Ascending aorta (tissue), 2 donors: ENCODE measurements at regions not wholly inside any gene's neighbourhood (a gene's known extent, or its start where the extent isn't known, plus 50 kb on each side); places are given as distances from the start of the nearest gene placed in this dataset.
"Not testable (repeated sequence)": the region's sequence is repeated elsewhere in the genome, so short reads cannot be mapped to it uniquely, and the experiment has no call there.

Experiments used
- DNase-seq, 2 donors: peaks; one replicate each; pipeline ENCODE4 v3.0.0-alpha.2; 2019; ENCODE audit warnings: low spot score in 2 of 2
- H3K27ac ChIP-seq, 2 donors: fragments of 200-600 bp; sonication (generic); one replicate each; pipeline ENCODE4 v1.5.1; 2016 to 2017; ENCODE audit warnings: mild to moderate bottlenecking in 1 of 2
- H3K27me3 ChIP-seq: fragments of 200-600 bp; sonication (generic); one replicate; pipeline ENCODE4 v1.5.1; 2017
- H3K36me3 ChIP-seq, 2 donors: fragments of 200-600 bp; sonication (generic); one replicate each; pipeline ENCODE4 v1.5.1; 2016
- H3K4me1 ChIP-seq, 2 donors: fragments of 200-600 bp; sonication (generic); one replicate each; pipeline ENCODE4 v1.5.1; 2016 to 2017; ENCODE audit warnings: mild to moderate bottlenecking in 1 of 2
- H3K4me3 ChIP-seq, 2 donors: fragments of 200-600 bp; sonication (generic); one replicate each; pipeline ENCODE4 v1.5.1; 2016 to 2017; ENCODE audit warnings: mild to moderate bottlenecking in 1 of 2
- H3K9me3 ChIP-seq, 2 donors: fragments of 200-600 bp; sonication (generic); one replicate each; pipeline ENCODE4 v1.5.1; 2016
- intact Hi-C: fragments of 100-400 bp; cut with DNase I; formaldehyde crosslinking; loops from one replicate; pipeline ENCODE4 v1.15.1; 2023
- TF ChIP-seq, protein P1 (sequence below), 3 experiments: fragments of 200-600 bp in 2 of 3; fragments of 450-650 bp in 1 of 3; sonication (generic) in 2 of 3; IDR thresholded peaks; one replicate each; pipeline ENCODE4 v1.5.1; 2016 to 2019; ENCODE audit warnings: antibody characterized with exemption in 3 of 3, mild to moderate bottlenecking in 1 of 3, moderate library complexity in 1 of 3

- Histone ChIP-seq H3K4me1 (no peaks in the 10 kb centered on the region), H3K36me3 (no peaks in the 10 kb centered on the region), H3K9me3 (no peaks in the 10 kb centered on the region), H3K27ac (no peak overlapping the region), H3K27me3 (no peaks in the 10 kb centered on the region), H3K4me3 (no peak overlapping the region)
- no peak for DNase-seq
- intact Hi-C loops = no loop called here
- TF ChIP-seq, protein P1, sequence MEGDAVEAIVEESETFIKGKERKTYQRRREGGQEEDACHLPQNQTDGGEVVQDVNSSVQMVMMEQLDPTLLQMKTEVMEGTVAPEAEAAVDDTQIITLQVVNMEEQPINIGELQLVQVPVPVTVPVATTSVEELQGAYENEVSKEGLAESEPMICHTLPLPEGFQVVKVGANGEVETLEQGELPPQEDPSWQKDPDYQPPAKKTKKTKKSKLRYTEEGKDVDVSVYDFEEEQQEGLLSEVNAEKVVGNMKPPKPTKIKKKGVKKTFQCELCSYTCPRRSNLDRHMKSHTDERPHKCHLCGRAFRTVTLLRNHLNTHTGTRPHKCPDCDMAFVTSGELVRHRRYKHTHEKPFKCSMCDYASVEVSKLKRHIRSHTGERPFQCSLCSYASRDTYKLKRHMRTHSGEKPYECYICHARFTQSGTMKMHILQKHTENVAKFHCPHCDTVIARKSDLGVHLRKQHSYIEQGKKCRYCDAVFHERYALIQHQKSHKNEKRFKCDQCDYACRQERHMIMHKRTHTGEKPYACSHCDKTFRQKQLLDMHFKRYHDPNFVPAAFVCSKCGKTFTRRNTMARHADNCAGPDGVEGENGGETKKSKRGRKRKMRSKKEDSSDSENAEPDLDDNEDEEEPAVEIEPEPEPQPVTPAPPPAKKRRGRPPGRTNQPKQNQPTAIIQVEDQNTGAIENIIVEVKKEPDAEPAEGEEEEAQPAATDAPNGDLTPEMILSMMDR (IDR thresholded peaks at IDR 0.05) = no peak
Measured at GRCh38 chr2:16978301-16978700, 312.7 kb upstream of the CYRIA start.

DNA sequence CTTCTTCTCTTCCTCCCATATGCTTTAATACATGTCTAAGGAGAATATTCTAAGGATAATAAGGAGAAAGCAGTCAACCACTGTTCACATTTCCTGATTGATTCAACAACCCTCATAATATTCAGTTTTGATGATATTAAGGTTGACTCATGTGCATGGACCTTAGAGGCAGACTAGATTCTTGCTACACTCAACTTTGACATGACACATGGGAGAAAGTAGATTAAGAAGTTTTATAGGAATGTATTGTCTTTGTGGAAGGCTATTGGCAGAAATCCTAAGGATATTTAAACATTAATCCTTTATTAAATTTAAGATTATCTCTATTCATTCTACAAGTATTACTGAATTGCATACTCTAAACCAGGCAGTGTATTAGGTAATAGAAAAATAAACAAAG is 309.1 kb upstream of the CYRIA start:
- TF ChIP-seq, protein P1 (IDR thresholded peaks at IDR 0.05) = no peak

GRCh38 chr2:16973586-16974286 is 308.1 kb upstream of the CYRIA start:
- TF ChIP-seq, protein P1 (IDR thresholded peaks at IDR 0.05) = no peak
- H3K27ac ChIP-seq = no peak overlapping the region
- no peaks in the 10 kb centered on the region for H3K36me3 ChIP-seq
- DNase-seq = no peak
- H3K4me3 ChIP-seq = no peak overlapping the region
- no peaks in the 10 kb centered on the region for H3K27me3 ChIP-seq
- H3K4me1 ChIP-seq = no peaks in the 10 kb centered on the region
- no peaks in the 10 kb centered on the region for H3K9me3 ChIP-seq
- intact Hi-C loops = no loop called here

More for the DNA sequence above, 309.1 kb upstream of the CYRIA start:
- H3K27me3 ChIP-seq = no peaks in the 10 kb centered on the region
- H3K36me3 ChIP-seq = no peaks in the 10 kb centered on the region
- no peaks in the 10 kb centered on the region for H3K4me1 ChIP-seq
- H3K27ac ChIP-seq = no peak overlapping the region
- H3K4me3 ChIP-seq = no peak overlapping the region
- DNase-seq = no peak
- no peaks in the 10 kb centered on the region for H3K9me3 ChIP-seq
- intact Hi-C loops = no loop called here

GRCh38 chr2:16972276-16972675 is 306.6 kb upstream of the CYRIA start:
- Histone ChIP-seq H3K36me3 (no peaks in the 10 kb centered on the region), H3K27me3 (no peaks in the 10 kb centered on the region), H3K4me3 (no peak overlapping the region), H3K4me1 (no peaks in the 10 kb centered on the region), H3K27ac (no peak overlapping the region), H3K9me3 (no peaks in the 10 kb centered on the region)
- intact Hi-C loops = no loop called here
- TF ChIP-seq, protein P1 (IDR thresholded peaks at IDR 0.05) = no peak
- no peak for DNase-seq

DNA sequence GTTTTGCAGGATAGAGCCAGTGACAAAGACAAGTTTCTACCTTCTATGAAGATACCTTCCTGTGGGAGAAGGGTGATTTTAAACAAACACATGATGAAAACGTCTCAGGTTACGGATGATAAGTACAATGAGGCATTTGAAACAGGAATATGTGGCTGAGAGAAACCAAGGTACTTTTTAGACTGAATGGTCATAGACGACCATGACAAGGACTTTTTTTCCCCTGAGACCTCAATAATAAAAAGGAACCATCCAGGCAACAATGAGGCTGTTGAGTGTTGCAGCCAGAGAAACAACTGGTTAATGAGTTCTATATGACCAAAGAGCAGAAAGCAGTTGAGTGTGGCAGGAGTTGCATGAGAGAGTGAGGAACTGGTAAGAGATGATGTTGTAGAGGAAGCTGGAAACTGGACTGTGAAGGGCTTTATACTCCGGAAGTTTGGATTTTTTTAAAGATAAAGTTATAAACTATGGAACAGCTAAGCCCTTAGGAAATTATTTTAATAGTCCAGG is 306.1 kb upstream of the CYRIA start:
- TF ChIP-seq, protein P1 (IDR thresholded peaks at IDR 0.05) = no peak
- no peaks in the 10 kb centered on the region for H3K9me3 ChIP-seq
- no peaks in the 10 kb centered on the region for H3K27me3 ChIP-seq
- H3K36me3 ChIP-seq = no peaks in the 10 kb centered on the region
- no peak overlapping the region for H3K27ac ChIP-seq
- H3K4me3 ChIP-seq = no peak overlapping the region
- no peak for DNase-seq
- no peaks in the 10 kb centered on the region for H3K4me1 ChIP-seq
- intact Hi-C loops = no loop called here

- DNase-seq, H3K36me3 ChIP-seq, intact Hi-C loops, H3K9me3 ChIP-seq, H3K4me1 ChIP-seq, H3K4me3 ChIP-seq, H3K27ac ChIP-seq, H3K27me3 ChIP-seq: not testable (repeated sequence)
Measured at GRCh38 chr2:16970948-16971347, 305.3 kb upstream of the CYRIA start.
